ENCODE measurements at regions not wholly inside any gene's neighbourhood (a gene's known extent, or its start where the extent isn't known, plus 50 kb on each side); places are given as distances from the start of the nearest gene placed in this dataset.

DNA sequence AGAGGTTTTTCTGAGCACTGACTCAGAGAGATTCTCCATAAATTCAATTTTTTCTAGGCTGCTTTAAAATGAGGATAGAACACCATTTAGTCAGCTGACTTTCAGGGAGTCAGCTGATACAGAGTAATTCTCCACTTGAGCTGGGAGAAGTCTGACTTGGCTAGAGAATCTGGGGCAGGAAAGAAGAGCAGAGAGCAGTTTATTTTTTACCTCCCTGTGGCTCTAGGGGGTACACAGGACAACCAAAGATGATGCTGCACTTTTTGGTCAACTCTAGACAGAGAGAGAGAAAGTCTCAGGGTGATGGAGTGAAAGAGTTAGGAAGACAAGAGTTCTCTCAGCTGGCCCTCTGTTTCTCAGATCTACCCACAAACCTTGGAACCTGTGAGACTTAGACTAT lies 67.3 kb upstream of the EED start:
- Histone ChIP-seq H2BK5ac (ENCODE audit: low read depth, low read length) (no peak overlapping the region), H4K91ac (replicated peaks; ENCODE audit: insufficient read length, low read length) (no peak overlapping the region), H3K36me3 (ENCODE audit: control insufficient read depth in 2 of 4, insufficient read depth in 4 of 4, low read length in 3 of 4) (no peaks in the 10 kb centered on the region), H3K9me3 (ENCODE audit: insufficient read depth in 2 of 2, low read depth in 1 of 2, low read length in 1 of 2) (no peaks in the 10 kb centered on the region), H3K23ac (ENCODE audit: insufficient read length) (no peak overlapping the region), H2AK5ac (ENCODE audit: low read depth, low read length) (no peak overlapping the region), H2AFZ (ENCODE audit: low read length) (no peak overlapping the region), H2BK120ac (replicated peaks; ENCODE audit: low read depth, low read length) (no peak overlapping the region), H4K20me1 (replicated peaks in 1 of 2; ENCODE audit: control insufficient read depth in 1 of 2, insufficient read depth in 2 of 2, low read length in 2 of 2) (no peaks in the 10 kb centered on the region), H2BK20ac (ENCODE audit: low read length) (no peak overlapping the region), H4K5ac (ENCODE audit: insufficient read length, low read depth, low read length) (no peak overlapping the region), H3K79me2 (ENCODE audit: control insufficient read depth in 1 of 2, insufficient read depth in 2 of 2, low read length in 2 of 2) (no peaks in the 10 kb centered on the region), H3K56ac (replicated peaks; ENCODE audit: insufficient read length, low read depth, low read length) (no peak overlapping the region), H2BK12ac (ENCODE audit: low read depth, low read length) (no peak overlapping the region), H3K14ac (ENCODE audit: insufficient read length) (no peak overlapping the region), H4K8ac (ENCODE audit: extremely low read depth, insufficient read depth, low read length) (no peak overlapping the region), H3K27ac (ENCODE audit: low read depth, low read length) (no peak overlapping the region), H2BK15ac (ENCODE audit: low read length) (no peak overlapping the region), H3K18ac (ENCODE audit: extremely low read depth, low read length) (no peak overlapping the region), H3K4ac (replicated peaks; ENCODE audit: insufficient read length, low read depth, low read length) (no peak overlapping the region), H3K4me3 (ENCODE audit: extremely low read depth in 1 of 4, insufficient read depth in 2 of 4, low read depth in 3 of 4, low read length in 4 of 4) (no peak overlapping the region), H3K27me3 (replicated peaks in 1 of 4; ENCODE audit: control insufficient read depth in 3 of 4, extremely low read depth in 1 of 4, insufficient read depth in 3 of 4, low read length in 3 of 4) (no peaks in the 10 kb centered on the region), H3K4me2 (ENCODE audit: insufficient read depth in 1 of 2, low read depth in 2 of 2, low read length in 2 of 2) (no peak overlapping the region), H3K79me1 (ENCODE audit: low read depth, low read length) (no peaks in the 10 kb centered on the region), H3K4me1 (replicated peaks in 1 of 4; ENCODE audit: control insufficient read depth in 3 of 4, insufficient read depth in 4 of 4, low read length in 3 of 4) (no peaks in the 10 kb centered on the region), H3K23me2 (ENCODE audit: low read depth, low read length) (no peaks in the 10 kb centered on the region), H3K9ac (replicated peaks in 1 of 4; ENCODE audit: extremely low read depth in 1 of 4, low read depth in 3 of 4, low read length in 3 of 4) (no peak overlapping the region)
- ChIA-PET CTCF (ENCODE audit: partially characterized antibody) (no interaction called here), POLR2A (ENCODE audit: partially characterized antibody) (no interaction called here)
- DNase-seq (ENCODE audit: low read depth in 1 of 2, low spot score in 2 of 2) (no peak), FAIRE-seq (no peak)
- TF ChIP-seq RFX5 (IDR thresholded peaks at IDR 0.05; ENCODE audit: borderline replicate concordance, low read depth, low read length): no peak
- TF ChIP-seq, protein P1, sequence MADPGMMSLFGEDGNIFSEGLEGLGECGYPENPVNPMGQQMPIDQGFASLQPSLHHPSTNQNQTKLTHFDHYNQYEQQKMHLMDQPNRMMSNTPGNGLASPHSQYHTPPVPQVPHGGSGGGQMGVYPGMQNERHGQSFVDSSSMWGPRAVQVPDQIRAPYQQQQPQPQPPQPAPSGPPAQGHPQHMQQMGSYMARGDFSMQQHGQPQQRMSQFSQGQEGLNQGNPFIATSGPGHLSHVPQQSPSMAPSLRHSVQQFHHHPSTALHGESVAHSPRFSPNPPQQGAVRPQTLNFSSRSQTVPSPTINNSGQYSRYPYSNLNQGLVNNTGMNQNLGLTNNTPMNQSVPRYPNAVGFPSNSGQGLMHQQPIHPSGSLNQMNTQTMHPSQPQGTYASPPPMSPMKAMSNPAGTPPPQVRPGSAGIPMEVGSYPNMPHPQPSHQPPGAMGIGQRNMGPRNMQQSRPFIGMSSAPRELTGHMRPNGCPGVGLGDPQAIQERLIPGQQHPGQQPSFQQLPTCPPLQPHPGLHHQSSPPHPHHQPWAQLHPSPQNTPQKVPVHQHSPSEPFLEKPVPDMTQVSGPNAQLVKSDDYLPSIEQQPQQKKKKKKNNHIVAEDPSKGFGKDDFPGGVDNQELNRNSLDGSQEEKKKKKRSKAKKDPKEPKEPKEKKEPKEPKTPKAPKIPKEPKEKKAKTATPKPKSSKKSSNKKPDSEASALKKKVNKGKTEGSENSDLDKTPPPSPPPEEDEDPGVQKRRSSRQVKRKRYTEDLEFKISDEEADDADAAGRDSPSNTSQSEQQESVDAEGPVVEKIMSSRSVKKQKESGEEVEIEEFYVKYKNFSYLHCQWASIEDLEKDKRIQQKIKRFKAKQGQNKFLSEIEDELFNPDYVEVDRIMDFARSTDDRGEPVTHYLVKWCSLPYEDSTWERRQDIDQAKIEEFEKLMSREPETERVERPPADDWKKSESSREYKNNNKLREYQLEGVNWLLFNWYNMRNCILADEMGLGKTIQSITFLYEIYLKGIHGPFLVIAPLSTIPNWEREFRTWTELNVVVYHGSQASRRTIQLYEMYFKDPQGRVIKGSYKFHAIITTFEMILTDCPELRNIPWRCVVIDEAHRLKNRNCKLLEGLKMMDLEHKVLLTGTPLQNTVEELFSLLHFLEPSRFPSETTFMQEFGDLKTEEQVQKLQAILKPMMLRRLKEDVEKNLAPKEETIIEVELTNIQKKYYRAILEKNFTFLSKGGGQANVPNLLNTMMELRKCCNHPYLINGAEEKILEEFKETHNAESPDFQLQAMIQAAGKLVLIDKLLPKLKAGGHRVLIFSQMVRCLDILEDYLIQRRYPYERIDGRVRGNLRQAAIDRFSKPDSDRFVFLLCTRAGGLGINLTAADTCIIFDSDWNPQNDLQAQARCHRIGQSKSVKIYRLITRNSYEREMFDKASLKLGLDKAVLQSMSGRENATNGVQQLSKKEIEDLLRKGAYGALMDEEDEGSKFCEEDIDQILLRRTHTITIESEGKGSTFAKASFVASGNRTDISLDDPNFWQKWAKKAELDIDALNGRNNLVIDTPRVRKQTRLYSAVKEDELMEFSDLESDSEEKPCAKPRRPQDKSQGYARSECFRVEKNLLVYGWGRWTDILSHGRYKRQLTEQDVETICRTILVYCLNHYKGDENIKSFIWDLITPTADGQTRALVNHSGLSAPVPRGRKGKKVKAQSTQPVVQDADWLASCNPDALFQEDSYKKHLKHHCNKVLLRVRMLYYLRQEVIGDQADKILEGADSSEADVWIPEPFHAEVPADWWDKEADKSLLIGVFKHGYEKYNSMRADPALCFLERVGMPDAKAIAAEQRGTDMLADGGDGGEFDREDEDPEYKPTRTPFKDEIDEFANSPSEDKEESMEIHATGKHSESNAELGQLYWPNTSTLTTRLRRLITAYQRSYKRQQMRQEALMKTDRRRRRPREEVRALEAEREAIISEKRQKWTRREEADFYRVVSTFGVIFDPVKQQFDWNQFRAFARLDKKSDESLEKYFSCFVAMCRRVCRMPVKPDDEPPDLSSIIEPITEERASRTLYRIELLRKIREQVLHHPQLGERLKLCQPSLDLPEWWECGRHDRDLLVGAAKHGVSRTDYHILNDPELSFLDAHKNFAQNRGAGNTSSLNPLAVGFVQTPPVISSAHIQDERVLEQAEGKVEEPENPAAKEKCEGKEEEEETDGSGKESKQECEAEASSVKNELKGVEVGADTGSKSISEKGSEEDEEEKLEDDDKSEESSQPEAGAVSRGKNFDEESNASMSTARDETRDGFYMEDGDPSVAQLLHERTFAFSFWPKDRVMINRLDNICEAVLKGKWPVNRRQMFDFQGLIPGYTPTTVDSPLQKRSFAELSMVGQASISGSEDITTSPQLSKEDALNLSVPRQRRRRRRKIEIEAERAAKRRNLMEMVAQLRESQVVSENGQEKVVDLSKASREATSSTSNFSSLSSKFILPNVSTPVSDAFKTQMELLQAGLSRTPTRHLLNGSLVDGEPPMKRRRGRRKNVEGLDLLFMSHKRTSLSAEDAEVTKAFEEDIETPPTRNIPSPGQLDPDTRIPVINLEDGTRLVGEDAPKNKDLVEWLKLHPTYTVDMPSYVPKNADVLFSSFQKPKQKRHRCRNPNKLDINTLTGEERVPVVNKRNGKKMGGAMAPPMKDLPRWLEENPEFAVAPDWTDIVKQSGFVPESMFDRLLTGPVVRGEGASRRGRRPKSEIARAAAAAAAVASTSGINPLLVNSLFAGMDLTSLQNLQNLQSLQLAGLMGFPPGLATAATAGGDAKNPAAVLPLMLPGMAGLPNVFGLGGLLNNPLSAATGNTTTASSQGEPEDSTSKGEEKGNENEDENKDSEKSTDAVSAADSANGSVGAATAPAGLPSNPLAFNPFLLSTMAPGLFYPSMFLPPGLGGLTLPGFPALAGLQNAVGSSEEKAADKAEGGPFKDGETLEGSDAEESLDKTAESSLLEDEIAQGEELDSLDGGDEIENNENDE (IDR thresholded peaks at IDR 0.05; ENCODE audit: insufficient replicate concordance, low read length): no peak
